Breast epithelium (tissue), 3 donors: ENCODE measurements at regions not wholly inside any gene's neighbourhood (a gene's known extent, or its start where the extent isn't known, plus 50 kb on each side); places are given as distances from the start of the nearest gene placed in this dataset.

Experiments
- CTCF ChIP-seq, 3 donors: fragments of 450-650 bp; IDR thresholded peaks; one replicate each; pipeline ENCODE4 v1.5.1; 2016 to 2017; ENCODE audit warnings: antibody characterized with exemption in 3 of 3, mild to moderate bottlenecking in 3 of 3, moderate library complexity in 3 of 3
- POLR2AphosphoS5 ChIP-seq, 3 donors: sonication (generic); formaldehyde crosslinking; IDR thresholded peaks; one replicate each; pipeline ENCODE4 v1.6.1; 2017; ENCODE audit warnings: antibody characterized with exemption in 3 of 3

GRCh38 chr15:53013329-53013728, 223.2 kb upstream of the ONECUT1 start:
- TF ChIP-seq CTCF (IDR thresholded peaks at IDR 0.05) (no peak), POLR2AphosphoS5 (IDR thresholded peaks at IDR 0.05) (no peak)
